Ishikawa (cell line): ENCODE measurements at regions not wholly inside any gene's neighbourhood (a gene's known extent, or its start where the extent isn't known, plus 50 kb on each side); places are given as distances from the start of the nearest gene placed in this dataset.

ENCODE experiments used
- CREB1 ChIP-seq: IDR thresholded peaks from 2 replicates; pipeline ENCODE4 v1.6.1; 2012; ENCODE audit warnings: low read depth
- FOXM1 ChIP-seq: IDR thresholded peaks from 2 replicates; pipeline ENCODE4 v1.6.1; 2012; ENCODE audit warnings: low read depth, borderline replicate concordance
- NFIC ChIP-seq: IDR thresholded peaks from 2 replicates; pipeline ENCODE4 v1.6.1; 2012
- RAD21 ChIP-seq: IDR thresholded peaks from 2 replicates; pipeline ENCODE4 v1.6.1; 2012; ENCODE audit warnings: low read depth
- TAF1 ChIP-seq: IDR thresholded peaks from 2 replicates; pipeline ENCODE4 v1.6.1; 2012; ENCODE audit warnings: low read depth, mild to moderate bottlenecking
- TCF12 ChIP-seq: IDR thresholded peaks from 2 replicates; pipeline ENCODE4 v1.6.1; 2012; ENCODE audit warnings: low read depth
- TF ChIP-seq, protein P1 (sequence below): IDR thresholded peaks from 2 replicates; pipeline ENCODE4 v1.6.1; 2012
- TF ChIP-seq, protein P2 (sequence below): IDR thresholded peaks from 2 replicates; pipeline ENCODE4 v1.6.1; 2012; ENCODE audit warnings: low read depth, mild to moderate bottlenecking
- TF ChIP-seq, protein P3 (sequence below): IDR thresholded peaks from 2 replicates; pipeline ENCODE4 v1.6.1; 2012

DNA sequence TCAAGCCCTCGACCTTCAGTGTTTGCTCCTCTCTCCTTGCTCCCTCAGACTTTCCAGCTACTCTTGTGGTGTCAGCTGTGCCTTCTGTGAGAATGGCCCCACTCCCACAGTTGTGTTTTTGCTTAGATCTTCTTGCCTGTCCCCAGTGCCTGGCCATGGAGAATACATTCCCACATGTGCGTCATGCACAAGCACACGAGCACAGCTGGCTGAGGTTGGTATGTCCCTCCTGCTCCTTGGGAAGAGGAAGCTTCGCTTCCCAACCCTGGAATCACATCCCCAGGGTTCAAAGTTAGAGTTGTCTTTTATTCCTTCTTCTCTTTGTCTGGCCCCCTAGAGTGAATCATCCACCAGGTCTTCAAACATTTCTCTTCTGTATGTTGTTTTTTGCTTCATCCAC lies 518.6 kb downstream of the CCDC171 start:
- TF ChIP-seq TCF12 (no peak), RAD21 (no peak), CREB1 (no peak), FOXM1 (no peak), TAF1 (no peak), NFIC (no peak)
- TF ChIP-seq, protein P1, sequence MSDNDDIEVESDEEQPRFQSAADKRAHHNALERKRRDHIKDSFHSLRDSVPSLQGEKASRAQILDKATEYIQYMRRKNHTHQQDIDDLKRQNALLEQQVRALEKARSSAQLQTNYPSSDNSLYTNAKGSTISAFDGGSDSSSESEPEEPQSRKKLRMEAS = no peak
- TF ChIP-seq, protein P2, sequence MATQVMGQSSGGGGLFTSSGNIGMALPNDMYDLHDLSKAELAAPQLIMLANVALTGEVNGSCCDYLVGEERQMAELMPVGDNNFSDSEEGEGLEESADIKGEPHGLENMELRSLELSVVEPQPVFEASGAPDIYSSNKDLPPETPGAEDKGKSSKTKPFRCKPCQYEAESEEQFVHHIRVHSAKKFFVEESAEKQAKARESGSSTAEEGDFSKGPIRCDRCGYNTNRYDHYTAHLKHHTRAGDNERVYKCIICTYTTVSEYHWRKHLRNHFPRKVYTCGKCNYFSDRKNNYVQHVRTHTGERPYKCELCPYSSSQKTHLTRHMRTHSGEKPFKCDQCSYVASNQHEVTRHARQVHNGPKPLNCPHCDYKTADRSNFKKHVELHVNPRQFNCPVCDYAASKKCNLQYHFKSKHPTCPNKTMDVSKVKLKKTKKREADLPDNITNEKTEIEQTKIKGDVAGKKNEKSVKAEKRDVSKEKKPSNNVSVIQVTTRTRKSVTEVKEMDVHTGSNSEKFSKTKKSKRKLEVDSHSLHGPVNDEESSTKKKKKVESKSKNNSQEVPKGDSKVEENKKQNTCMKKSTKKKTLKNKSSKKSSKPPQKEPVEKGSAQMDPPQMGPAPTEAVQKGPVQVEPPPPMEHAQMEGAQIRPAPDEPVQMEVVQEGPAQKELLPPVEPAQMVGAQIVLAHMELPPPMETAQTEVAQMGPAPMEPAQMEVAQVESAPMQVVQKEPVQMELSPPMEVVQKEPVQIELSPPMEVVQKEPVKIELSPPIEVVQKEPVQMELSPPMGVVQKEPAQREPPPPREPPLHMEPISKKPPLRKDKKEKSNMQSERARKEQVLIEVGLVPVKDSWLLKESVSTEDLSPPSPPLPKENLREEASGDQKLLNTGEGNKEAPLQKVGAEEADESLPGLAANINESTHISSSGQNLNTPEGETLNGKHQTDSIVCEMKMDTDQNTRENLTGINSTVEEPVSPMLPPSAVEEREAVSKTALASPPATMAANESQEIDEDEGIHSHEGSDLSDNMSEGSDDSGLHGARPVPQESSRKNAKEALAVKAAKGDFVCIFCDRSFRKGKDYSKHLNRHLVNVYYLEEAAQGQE = no peak
- TF ChIP-seq, protein P3, sequence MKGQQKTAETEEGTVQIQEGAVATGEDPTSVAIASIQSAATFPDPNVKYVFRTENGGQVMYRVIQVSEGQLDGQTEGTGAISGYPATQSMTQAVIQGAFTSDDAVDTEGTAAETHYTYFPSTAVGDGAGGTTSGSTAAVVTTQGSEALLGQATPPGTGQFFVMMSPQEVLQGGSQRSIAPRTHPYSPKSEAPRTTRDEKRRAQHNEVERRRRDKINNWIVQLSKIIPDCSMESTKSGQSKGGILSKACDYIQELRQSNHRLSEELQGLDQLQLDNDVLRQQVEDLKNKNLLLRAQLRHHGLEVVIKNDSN = no peak
